RWPE2 (cell line): ENCODE measurements at regions not wholly inside any gene's neighbourhood (a gene's known extent, or its start where the extent isn't known, plus 50 kb on each side); places are given as distances from the start of the nearest gene placed in this dataset.

ENCODE experiments used
- ATAC-seq: fragments of 200-7000 bp; cut with Tn5 transposase; 3 replicates; pipeline ENCODE4 v1.9.1; 2021; ENCODE audit warnings: low read depth
- DNase-seq: peaks from one replicate; pipeline ENCODE4 v3.0.0-alpha.2; 2020; ENCODE audit warnings: low spot score
- H3K27ac ChIP-seq: fragments of 450-650 bp; 2 replicates; pipeline ENCODE4 v1.5.1; 2017; ENCODE audit warnings: mild to moderate bottlenecking; ENCODE audit not compliant: poor library complexity, severe bottlenecking
- H3K27me3 ChIP-seq: fragments of 250-450 bp; sonication (Bioruptor Pico); 2 replicates; pipeline ENCODE4 v1.5.1; 2021; ENCODE audit warnings: mild to moderate bottlenecking, moderate library complexity; ENCODE audit not compliant: insufficient read depth, poor library complexity, severe bottlenecking
- H3K36me3 ChIP-seq: fragments of 250-450 bp; sonication (Bioruptor Pico); 2 replicates; pipeline ENCODE4 v1.5.1; 2020; ENCODE audit warnings: low read depth, mild to moderate bottlenecking, moderate library complexity
- H3K4me1 ChIP-seq: fragments of 250-450 bp; sonication (Bioruptor Pico); 2 replicates; pipeline ENCODE4 v1.5.1; 2021; ENCODE audit warnings: mild to moderate bottlenecking, moderate library complexity; ENCODE audit not compliant: insufficient read depth, poor library complexity, severe bottlenecking
- H3K4me3 ChIP-seq: fragments of 250-450 bp; sonication (Bioruptor Pico); 2 replicates; pipeline ENCODE4 v1.5.1; 2021; ENCODE audit warnings: mild to moderate bottlenecking, moderate library complexity; ENCODE audit not compliant: severe bottlenecking
- H3K9me3 ChIP-seq: fragments of 250-450 bp; sonication (Bioruptor Pico); 2 replicates; pipeline ENCODE4 v1.5.1; 2021; ENCODE audit warnings: mild to moderate bottlenecking, moderate library complexity; ENCODE audit not compliant: severe bottlenecking
- CTCF ChIP-seq: fragments of 450-650 bp; IDR thresholded peaks from one replicate; pipeline ENCODE4 v1.5.1; 2017; ENCODE audit warnings: mild to moderate bottlenecking, moderate library complexity; ENCODE audit not compliant: poor library complexity, severe bottlenecking

GRCh38 chr2:187857826-187858225, 303.6 kb upstream of the TFPI start:
- Histone ChIP-seq H3K27me3 (no peaks in the 10 kb centered on the region), H3K4me3 (no peak overlapping the region), H3K9me3 (no peaks in the 10 kb centered on the region), H3K36me3 (no peaks in the 10 kb centered on the region), H3K27ac (no peak overlapping the region), H3K4me1 (no peaks in the 10 kb centered on the region)
- ATAC-seq (no peak), DNase-seq (no peak)
- no peak for TF ChIP-seq CTCF

GRCh38 chr2:187862715-187863114, 308.5 kb upstream of the TFPI start:
- H3K36me3 ChIP-seq: no peaks in the 10 kb centered on the region
- no peak overlapping the region for H3K4me3 ChIP-seq
- H3K4me1 ChIP-seq: no peaks in the 10 kb centered on the region
- no peak overlapping the region for H3K27ac ChIP-seq
- no peaks in the 10 kb centered on the region for H3K27me3 ChIP-seq
- no peak for TF ChIP-seq CTCF
- no peak for ATAC-seq
- H3K9me3 ChIP-seq: no peaks in the 10 kb centered on the region
- no peak for DNase-seq

GRCh38 chr2:187865025-187865424, 310.8 kb upstream of the TFPI start:
- Histone ChIP-seq H3K4me3 (no peak overlapping the region), H3K4me1 (no peaks in the 10 kb centered on the region), H3K36me3 (no peaks in the 10 kb centered on the region), H3K9me3 (no peaks in the 10 kb centered on the region), H3K27me3 (no peaks in the 10 kb centered on the region), H3K27ac (no peak overlapping the region)
- TF ChIP-seq CTCF: no peak
- no peak for DNase-seq
- no peak for ATAC-seq

- H3K4me3 ChIP-seq: no peak overlapping the region
- no peak for DNase-seq
- no peaks in the 10 kb centered on the region for H3K9me3 ChIP-seq
- no peak for TF ChIP-seq CTCF
- ATAC-seq: no peak
- no peaks in the 10 kb centered on the region for H3K4me1 ChIP-seq
- H3K27me3 ChIP-seq: no peaks in the 10 kb centered on the region
- H3K27ac ChIP-seq: no peak overlapping the region
- H3K36me3 ChIP-seq: no peaks in the 10 kb centered on the region
These were observed 312.9 kb upstream of the TFPI start for GRCh38 chr2:187867165-187867564.

GRCh38 chr2:187869195-187869594, 315.0 kb upstream of the TFPI start:
- no peak for DNase-seq
- Histone ChIP-seq H3K4me3 (no peak overlapping the region), H3K36me3 (no peaks in the 10 kb centered on the region), H3K4me1 (no peaks in the 10 kb centered on the region), H3K27ac (no peak overlapping the region), H3K27me3 (no peaks in the 10 kb centered on the region), H3K9me3 (no peaks in the 10 kb centered on the region)
- no peak for TF ChIP-seq CTCF
- ATAC-seq: no peak
